ENCODE measurements at regions not wholly inside any gene's neighbourhood (a gene's known extent, or its start where the extent isn't known, plus 50 kb on each side); places are given as distances from the start of the nearest gene placed in this dataset.

DNA sequence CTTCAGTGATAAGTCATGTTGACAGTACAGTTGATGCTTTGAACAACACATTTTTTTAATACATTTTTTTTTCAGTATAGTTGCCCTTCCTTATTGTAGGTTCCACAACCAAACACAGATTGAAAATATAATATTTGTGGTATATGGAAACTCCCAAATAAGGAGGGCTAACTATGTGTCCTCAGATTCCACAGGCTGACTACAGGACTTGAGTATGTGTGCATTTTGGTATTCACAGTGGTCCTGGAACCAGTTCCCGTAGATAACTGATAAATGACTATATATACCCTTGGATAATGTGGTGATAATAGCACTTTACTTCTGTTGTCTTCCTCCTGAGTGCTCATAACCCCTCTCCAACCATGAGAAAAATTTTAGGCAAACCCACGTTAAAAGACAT lies 111.6 kb upstream of the NUDT6 start:
- TF ChIP-seq EZH2 (IDR thresholded peaks at IDR 0.05; ENCODE audit: low read length, unreplicated experiment), result no peak
- TF ChIP-seq, protein P1, sequence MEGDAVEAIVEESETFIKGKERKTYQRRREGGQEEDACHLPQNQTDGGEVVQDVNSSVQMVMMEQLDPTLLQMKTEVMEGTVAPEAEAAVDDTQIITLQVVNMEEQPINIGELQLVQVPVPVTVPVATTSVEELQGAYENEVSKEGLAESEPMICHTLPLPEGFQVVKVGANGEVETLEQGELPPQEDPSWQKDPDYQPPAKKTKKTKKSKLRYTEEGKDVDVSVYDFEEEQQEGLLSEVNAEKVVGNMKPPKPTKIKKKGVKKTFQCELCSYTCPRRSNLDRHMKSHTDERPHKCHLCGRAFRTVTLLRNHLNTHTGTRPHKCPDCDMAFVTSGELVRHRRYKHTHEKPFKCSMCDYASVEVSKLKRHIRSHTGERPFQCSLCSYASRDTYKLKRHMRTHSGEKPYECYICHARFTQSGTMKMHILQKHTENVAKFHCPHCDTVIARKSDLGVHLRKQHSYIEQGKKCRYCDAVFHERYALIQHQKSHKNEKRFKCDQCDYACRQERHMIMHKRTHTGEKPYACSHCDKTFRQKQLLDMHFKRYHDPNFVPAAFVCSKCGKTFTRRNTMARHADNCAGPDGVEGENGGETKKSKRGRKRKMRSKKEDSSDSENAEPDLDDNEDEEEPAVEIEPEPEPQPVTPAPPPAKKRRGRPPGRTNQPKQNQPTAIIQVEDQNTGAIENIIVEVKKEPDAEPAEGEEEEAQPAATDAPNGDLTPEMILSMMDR (conservative IDR thresholded peaks at IDR 0.05; ENCODE audit: low read depth, low read length), result no peak
